Activated naive CD8-positive, alpha-beta T cell treated with anti-CD3 and anti-CD28 coated beads for 36 hours (primary cell): ENCODE measurements at regions not wholly inside any gene's neighbourhood (a gene's known extent, or its start where the extent isn't known, plus 50 kb on each side); places are given as distances from the start of the nearest gene placed in this dataset.

ENCODE experiments used
- DNase-seq: peaks from one replicate; pipeline ENCODE4 v3.0.0; 2021
- H3K27ac Mint-ChIP-seq: one replicate; pipeline ENCODE4 v1.8.0; 2022; ENCODE audit warnings: mild to moderate bottlenecking, moderate library complexity, mixed read lengths
- H3K27me3 Mint-ChIP-seq: one replicate; pipeline ENCODE4 v1.8.0; 2022; ENCODE audit warnings: mild to moderate bottlenecking, mixed read lengths
- H3K36me3 Mint-ChIP-seq: one replicate; pipeline ENCODE4 v1.8.0; 2021; ENCODE audit warnings: mild to moderate bottlenecking, mixed read lengths
- H3K4me1 Mint-ChIP-seq: one replicate; pipeline ENCODE4 v1.8.0; 2021; ENCODE audit warnings: mixed read lengths
- H3K4me3 Mint-ChIP-seq: one replicate; pipeline ENCODE4 v1.8.0; 2022; ENCODE audit warnings: mild to moderate bottlenecking, moderate library complexity, mixed read lengths
- H3K9me3 Mint-ChIP-seq: one replicate; pipeline ENCODE4 v1.8.0; 2022; ENCODE audit warnings: mixed read lengths

DNA sequence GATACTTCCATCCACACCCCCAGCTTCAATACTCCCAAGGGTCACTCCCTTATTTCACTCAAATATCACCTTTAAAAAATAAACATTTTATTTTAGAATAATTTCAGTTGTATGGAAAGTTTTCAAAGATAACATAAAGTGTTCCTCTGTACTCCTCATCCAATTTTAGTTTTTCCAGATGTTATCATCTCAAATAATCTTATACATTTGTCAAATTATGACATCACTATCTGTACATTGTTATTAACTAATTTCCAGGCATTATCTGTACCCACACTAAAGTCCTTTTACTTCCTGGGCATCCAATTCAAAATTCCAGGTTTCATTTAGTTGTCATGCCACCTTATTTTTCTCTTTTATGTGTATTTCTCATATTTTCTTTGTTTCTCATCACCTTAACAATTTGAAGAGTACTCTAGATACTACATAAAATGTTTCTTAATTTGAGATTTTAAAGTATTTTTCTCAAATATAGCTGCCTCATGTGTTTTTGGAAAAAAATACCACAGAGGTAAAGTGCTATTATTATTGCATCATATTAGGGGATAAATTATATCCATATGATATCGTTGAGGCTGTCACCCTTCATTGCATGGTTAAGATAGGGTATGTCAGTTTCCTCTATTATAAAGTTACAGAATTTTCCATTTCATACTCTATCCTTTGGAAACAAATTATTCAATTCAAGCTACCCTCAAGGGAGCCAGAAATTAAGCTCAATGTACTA is 571.0 kb downstream of the SLC6A15 start:
- no peaks in the 10 kb centered on the region for H3K36me3 Mint-ChIP-seq
- H3K4me3 Mint-ChIP-seq, result no peak overlapping the region
- H3K4me1 Mint-ChIP-seq, result no peaks in the 10 kb centered on the region
- H3K27ac Mint-ChIP-seq, result no peak overlapping the region
- no peak for DNase-seq
- H3K27me3 Mint-ChIP-seq, result no peaks in the 10 kb centered on the region
- peaks cover 4% of the 10 kb centered on the region for H3K9me3 Mint-ChIP-seq

DNA sequence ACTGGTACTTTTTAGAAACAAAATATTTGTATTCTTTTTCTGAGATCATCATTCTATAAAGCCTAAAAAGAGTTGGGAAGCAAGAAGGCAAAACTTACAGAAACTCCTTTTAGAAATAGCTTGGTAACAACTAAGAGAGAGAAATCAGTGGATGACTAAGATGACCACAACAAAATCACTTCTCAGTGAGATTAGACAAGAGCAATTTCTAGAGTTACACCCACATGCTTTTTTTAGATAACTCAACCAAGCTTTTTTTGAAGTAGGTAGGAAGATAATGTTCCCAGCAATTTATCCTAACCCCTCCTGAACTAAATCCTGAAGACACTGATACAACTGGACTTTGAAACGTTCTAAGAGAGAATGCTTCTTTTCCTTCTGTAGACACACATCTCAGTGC is 576.4 kb downstream of the SLC6A15 start:
- no peak for DNase-seq
- Mint-ChIP-seq H3K9me3 (peaks cover 4% of the 10 kb centered on the region), H3K36me3 (no peaks in the 10 kb centered on the region), H3K27ac (no peak overlapping the region), H3K4me3 (no peak overlapping the region), H3K27me3 (no peaks in the 10 kb centered on the region), H3K4me1 (no peaks in the 10 kb centered on the region)

DNA sequence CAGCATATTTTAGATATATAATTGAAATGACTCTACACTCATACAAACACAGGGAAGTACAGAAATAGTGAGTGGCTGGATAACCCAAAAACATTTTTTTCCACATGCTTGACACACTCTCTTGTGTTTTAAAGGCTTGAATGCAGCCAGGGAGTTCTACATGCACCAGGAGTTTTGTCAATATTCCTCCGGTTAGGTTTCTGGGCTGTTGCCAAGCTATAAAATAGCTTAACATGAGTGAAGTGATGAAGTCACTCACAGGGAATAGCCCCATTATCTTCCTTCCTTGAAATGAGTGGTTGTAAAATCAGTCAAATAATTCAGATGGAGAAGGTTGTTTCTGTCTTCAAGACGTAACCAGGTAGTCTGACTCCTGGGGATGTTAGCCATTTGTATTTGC is 582.7 kb downstream of the SLC6A15 start:
- H3K27ac Mint-ChIP-seq, result no peak overlapping the region
- DNase-seq, result no peak
- no peaks in the 10 kb centered on the region for H3K9me3 Mint-ChIP-seq
- no peaks in the 10 kb centered on the region for H3K4me1 Mint-ChIP-seq
- no peaks in the 10 kb centered on the region for H3K27me3 Mint-ChIP-seq
- H3K4me3 Mint-ChIP-seq, result no peak overlapping the region
- H3K36me3 Mint-ChIP-seq, result no peaks in the 10 kb centered on the region

DNA sequence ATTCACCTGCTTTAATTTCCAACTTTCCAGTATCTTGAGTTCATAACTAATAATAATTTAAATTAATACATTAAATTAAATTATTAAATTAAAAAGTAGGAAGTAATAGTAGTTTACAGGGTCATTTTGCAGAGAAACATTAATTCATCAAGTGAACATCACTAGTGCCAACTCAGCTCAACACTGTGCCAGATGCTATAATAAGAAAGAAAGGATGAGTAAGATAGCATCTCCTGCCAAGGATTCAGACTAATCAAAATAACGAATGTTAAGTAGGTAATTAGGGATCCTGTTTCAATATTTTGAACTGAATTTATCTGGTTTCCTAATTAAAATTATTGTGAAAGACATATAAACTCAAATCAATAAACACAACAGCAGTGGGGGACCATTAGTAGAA is 596.7 kb downstream of the SLC6A15 start:
- H3K9me3 Mint-ChIP-seq, result peaks cover 4% of the 10 kb centered on the region
- H3K27me3 Mint-ChIP-seq, result no peaks in the 10 kb centered on the region
- H3K27ac Mint-ChIP-seq, result no peak overlapping the region
- H3K4me1 Mint-ChIP-seq, result no peaks in the 10 kb centered on the region
- H3K4me3 Mint-ChIP-seq, result no peak overlapping the region
- DNase-seq, result no peak
- H3K36me3 Mint-ChIP-seq, result no peaks in the 10 kb centered on the region

DNA sequence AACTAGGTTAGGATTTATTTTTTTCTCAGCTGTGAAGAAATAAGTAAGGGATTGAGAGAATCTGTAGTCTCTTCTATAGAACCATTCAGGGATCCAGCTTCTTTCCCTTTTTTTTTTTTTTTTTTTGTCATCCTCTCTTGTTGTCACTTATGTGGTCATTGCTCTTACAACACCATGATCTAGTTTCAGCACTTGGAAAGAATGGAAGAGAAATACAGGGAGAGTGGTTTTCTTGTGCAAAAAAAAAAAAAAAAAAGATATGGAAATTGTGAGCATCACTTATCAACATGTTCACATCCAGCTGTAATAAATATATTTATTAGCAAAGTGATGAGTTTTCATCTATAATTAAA is 599.3 kb downstream of the SLC6A15 start:
- no peak overlapping the region for H3K27ac Mint-ChIP-seq
- H3K4me3 Mint-ChIP-seq, result no peak overlapping the region
- no peaks in the 10 kb centered on the region for H3K27me3 Mint-ChIP-seq
- H3K9me3 Mint-ChIP-seq, result peaks cover 2% of the 10 kb centered on the region
- DNase-seq, result no peak
- H3K36me3 Mint-ChIP-seq, result no peaks in the 10 kb centered on the region
- no peaks in the 10 kb centered on the region for H3K4me1 Mint-ChIP-seq

DNA sequence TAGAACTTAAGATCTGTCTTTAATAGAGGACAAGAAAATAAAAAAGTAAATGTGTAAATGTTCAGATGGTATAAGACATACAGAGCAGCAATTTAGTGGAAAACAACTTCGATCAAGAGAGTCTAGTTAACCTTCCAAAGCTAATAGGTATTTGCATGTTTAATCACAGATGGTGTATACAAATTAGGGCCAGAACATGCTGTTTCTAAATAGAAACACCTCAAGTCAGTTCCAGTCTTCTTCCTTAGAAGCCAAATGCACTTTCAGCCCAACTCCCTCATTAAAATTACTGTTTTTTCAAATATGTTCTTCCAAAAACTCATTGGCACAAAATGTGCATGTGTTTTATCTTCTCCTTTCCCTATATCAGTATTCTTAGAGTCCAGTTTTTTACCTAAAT is 604.4 kb downstream of the SLC6A15 start:
- Mint-ChIP-seq H3K36me3 (no peaks in the 10 kb centered on the region), H3K4me1 (no peaks in the 10 kb centered on the region), H3K27ac (no peak overlapping the region), H3K9me3 (peaks cover 5% of the 10 kb centered on the region), H3K4me3 (no peak overlapping the region), H3K27me3 (no peaks in the 10 kb centered on the region)
- DNase-seq, result no peak

DNA sequence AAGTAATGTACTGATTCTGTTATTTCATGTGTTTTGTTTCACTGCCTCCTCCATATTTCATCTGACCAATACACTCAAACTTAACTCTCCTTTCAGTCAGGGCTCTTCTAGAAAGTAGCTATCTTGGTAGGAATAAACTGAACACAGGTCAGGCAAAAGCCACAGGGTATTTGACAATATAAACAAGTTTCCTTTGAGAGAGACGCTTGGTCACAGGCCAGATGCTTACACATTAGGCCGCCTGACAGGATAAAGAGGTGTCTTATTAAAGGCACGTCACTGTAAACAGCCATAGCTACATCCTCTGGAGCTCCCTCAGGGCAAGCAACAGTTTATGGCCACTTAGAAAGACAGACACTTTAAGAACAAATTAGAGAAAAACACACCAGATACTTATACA is 607.5 kb downstream of the SLC6A15 start:
- Mint-ChIP-seq H3K36me3 (no peaks in the 10 kb centered on the region), H3K27ac (no peak overlapping the region), H3K9me3 (peaks cover 3% of the 10 kb centered on the region), H3K27me3 (no peaks in the 10 kb centered on the region), H3K4me1 (no peaks in the 10 kb centered on the region), H3K4me3 (no peak overlapping the region)
- no peak for DNase-seq

DNA sequence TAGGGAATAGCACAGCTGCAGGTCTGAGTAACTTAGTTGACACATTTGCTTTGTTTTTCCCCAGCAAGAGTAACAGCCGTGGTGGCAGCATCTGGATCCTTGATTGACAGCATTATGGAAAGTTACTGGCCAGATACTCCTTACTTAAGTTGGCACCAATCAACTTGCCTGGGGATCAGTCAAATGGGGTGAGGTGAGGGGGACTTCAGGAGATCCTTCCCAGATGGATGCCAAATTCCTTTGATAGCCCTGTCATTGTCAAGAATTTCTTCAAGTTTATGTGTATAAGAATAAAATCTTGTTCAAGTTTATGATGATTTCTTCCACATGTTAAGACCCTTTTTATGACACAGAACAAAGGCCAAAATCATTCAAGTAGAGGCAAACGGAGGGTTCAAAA is 618.4 kb downstream of the SLC6A15 start:
- Mint-ChIP-seq H3K4me1 (no peaks in the 10 kb centered on the region), H3K4me3 (no peak overlapping the region), H3K9me3 (no peaks in the 10 kb centered on the region), H3K36me3 (no peaks in the 10 kb centered on the region), H3K27me3 (no peaks in the 10 kb centered on the region), H3K27ac (no peak overlapping the region)
- DNase-seq, result no peak

DNA sequence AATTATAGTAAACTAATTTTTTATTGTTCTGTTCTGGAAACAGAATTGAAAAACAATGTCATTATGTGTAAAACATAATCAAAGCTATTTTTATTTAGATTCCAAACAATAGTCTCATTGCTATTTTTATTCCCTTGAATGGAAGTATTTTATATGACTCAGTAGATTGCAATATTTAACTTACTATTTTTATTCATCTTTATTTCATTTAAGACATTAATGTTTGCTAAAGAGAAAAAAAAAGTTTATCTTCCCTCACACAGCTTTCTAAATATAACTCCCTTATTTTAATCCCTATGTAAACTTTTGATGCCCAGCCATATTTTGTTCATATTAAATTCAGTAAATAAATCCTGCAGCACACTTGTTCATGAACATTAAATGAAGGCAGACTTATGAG is 622.4 kb downstream of the SLC6A15 start:
- Mint-ChIP-seq H3K27me3 (no peaks in the 10 kb centered on the region), H3K4me3 (no peak overlapping the region), H3K27ac (no peak overlapping the region), H3K9me3 (no peaks in the 10 kb centered on the region), H3K36me3 (no peaks in the 10 kb centered on the region), H3K4me1 (no peaks in the 10 kb centered on the region)
- DNase-seq, result no peak

DNA sequence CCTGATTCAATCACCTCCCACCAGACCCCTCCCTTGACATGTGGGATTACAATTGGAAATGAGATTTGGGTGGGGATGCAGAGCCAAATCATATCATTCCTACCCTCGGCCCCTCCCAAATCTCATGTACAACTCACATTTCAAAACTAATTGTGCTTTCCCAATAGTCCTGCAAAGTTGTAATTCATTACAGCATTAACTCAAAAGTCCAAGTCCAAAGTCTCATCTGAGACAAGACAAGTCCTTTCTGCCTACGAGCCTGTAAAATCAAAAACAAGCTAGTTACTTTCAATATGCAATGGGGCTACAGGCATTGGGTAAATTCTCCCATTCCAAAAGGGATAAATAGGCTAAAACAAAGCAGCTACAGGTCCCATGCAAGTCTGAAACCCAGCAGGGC is 634.6 kb downstream of the SLC6A15 start:
- Mint-ChIP-seq H3K4me1 (no peaks in the 10 kb centered on the region), H3K27ac (no peak overlapping the region), H3K27me3 (no peaks in the 10 kb centered on the region), H3K9me3 (no peaks in the 10 kb centered on the region), H3K4me3 (no peak overlapping the region), H3K36me3 (no peaks in the 10 kb centered on the region)
- DNase-seq, result no peak

DNA sequence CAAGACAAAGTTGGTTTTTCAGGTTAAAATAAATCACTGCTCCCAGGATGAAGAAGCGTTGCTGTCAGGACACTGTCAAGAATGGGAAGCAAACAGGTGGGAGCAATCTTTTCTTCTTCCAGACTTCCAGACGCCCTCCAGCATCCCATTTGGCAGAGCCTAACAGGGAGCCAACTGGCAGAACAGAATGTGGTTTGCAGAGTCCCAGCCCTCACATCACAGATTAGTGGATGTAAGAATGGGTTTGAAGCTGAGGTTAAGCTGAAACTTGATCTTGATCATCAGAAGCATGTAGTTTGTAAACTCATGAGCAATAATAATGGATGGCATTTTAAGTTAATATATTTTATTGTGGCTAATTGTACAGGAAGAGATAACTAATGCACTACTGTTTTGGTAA is 636.4 kb downstream of the SLC6A15 start:
- Mint-ChIP-seq H3K4me1 (no peaks in the 10 kb centered on the region), H3K27me3 (no peaks in the 10 kb centered on the region), H3K36me3 (no peaks in the 10 kb centered on the region), H3K9me3 (peaks cover 1% of the 10 kb centered on the region), H3K4me3 (no peak overlapping the region), H3K27ac (no peak overlapping the region)
- no peak for DNase-seq

DNA sequence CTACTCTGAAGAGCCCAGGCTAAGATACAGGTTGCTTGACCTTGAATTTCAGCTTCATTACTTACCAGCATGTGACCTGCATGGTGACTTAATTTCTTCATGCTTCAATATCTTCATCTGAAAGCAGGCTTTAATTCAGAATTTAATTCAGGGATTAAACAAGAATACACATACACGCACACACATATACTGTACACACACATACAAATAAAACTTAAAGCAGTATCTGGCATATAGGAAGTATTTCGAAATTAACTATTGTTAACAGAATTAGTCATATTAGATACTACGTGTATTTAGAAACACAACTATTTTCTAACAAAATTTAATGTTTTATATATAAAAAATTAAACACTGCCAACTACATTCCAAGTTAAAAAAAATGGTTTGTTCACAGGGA is 640.3 kb downstream of the SLC6A15 start:
- DNase-seq, result no peak
- no peaks in the 10 kb centered on the region for H3K36me3 Mint-ChIP-seq
- no peak overlapping the region for H3K4me3 Mint-ChIP-seq
- H3K9me3 Mint-ChIP-seq, result peaks cover 1% of the 10 kb centered on the region
- H3K27me3 Mint-ChIP-seq, result no peaks in the 10 kb centered on the region
- no peak overlapping the region for H3K27ac Mint-ChIP-seq
- no peaks in the 10 kb centered on the region for H3K4me1 Mint-ChIP-seq

DNA sequence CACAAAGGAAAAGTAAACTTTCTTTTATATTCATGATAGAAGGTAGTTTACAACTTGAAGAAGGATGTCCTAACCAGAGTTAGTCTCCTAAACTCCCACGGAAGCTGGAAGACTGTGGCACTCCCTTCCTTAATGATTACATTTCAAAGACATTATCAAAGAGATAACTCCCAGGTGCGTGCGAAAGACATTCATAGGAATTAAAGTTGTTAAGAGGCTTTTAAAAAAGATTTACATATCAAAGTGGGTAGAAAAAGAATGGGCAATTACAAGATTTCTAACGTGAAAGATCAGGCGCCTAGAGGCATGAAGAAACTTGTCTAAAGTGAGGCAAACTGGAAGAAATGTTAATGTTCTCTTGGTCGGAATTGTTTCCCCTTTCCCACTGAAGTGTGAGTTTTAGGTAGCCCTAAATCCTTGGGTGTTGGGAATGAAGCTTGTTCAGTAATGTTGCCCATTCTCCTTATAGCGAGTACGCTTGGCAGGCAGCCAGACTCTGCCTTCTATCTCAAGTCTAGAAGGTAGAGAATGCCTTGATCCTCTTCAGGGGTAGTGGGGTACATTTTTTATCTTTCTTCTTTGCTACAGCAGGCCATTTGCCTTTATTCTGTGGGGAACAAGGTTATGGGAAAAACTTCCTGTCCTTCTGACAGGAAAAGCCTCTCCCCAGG is 642.0 kb downstream of the SLC6A15 start:
- H3K36me3 Mint-ChIP-seq, result no peaks in the 10 kb centered on the region
- H3K27me3 Mint-ChIP-seq, result no peaks in the 10 kb centered on the region
- DNase-seq, result no peak
- H3K4me3 Mint-ChIP-seq, result no peak overlapping the region
- H3K4me1 Mint-ChIP-seq, result no peaks in the 10 kb centered on the region
- peaks cover 1% of the 10 kb centered on the region for H3K9me3 Mint-ChIP-seq
- no peak overlapping the region for H3K27ac Mint-ChIP-seq

DNA sequence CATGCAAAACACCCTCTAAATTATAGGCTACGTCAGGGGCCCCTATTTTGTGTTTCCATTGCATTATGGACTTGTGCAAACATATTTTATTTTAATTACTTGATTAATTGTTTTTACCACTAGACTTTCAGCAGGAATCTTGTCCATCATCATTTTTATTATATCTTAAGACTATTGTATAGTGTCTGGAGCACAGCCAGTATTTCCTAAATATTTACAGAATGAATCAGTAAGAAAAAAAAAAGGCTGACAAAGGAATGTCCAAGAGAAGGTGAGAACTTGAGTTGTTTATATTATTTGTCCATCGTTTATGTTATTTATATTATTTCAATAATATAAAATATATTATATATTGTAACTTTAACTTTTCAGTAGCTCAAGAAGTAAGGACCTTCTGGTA is 664.7 kb downstream of the SLC6A15 start:
- Mint-ChIP-seq H3K4me3 (no peak overlapping the region), H3K27me3 (no peaks in the 10 kb centered on the region), H3K36me3 (no peaks in the 10 kb centered on the region), H3K27ac (no peak overlapping the region), H3K9me3 (peaks cover 2% of the 10 kb centered on the region), H3K4me1 (no peaks in the 10 kb centered on the region)
- DNase-seq, result no peak

DNA sequence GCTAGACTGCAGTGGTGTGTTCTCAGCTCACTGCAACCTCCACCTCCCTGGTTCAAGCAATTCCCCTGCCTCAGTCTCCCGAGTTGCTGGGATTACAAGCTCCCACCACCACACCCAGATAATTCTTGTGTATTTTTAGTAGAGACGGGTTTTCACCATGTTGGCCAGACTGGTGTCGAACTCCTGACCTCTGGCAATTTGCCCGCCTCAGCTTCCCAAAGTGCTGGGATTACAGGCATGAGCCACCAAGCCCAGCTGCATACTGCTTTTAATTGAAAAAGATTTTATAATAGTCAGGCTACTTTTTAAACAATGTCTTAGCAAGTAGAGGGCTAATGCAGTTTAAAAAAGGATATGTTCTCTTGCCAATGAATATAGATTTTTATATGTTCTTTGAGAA is 668.9 kb downstream of the SLC6A15 start:
- H3K4me1 Mint-ChIP-seq, result no peaks in the 10 kb centered on the region
- H3K27ac Mint-ChIP-seq, result no peak overlapping the region
- H3K4me3 Mint-ChIP-seq, result no peak overlapping the region
- H3K27me3 Mint-ChIP-seq, result no peaks in the 10 kb centered on the region
- H3K36me3 Mint-ChIP-seq, result no peaks in the 10 kb centered on the region
- peaks cover 2% of the 10 kb centered on the region for H3K9me3 Mint-ChIP-seq
- DNase-seq, result no peak

DNA sequence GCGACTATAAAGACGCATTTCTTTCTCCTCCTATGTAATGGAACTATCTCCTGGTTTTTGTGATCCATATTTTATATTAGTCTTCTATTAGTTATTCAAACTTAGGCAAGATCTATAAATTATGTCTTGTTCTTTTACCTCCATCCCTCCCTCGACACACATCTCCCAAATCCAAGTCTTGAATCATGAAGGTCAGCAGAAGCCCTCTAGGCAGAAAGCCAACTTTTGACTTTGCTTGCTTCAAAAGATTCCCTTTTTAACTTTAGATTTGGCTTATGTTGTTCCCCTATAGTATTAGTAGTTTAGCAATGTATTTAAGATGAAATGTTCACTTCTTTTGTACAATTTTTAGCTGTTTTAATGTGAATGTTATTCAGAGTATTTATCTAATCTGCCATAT is 689.8 kb downstream of the SLC6A15 start:
- no peak for DNase-seq
- no peaks in the 10 kb centered on the region for H3K36me3 Mint-ChIP-seq
- no peaks in the 10 kb centered on the region for H3K27me3 Mint-ChIP-seq
- H3K27ac Mint-ChIP-seq, result no peak overlapping the region
- H3K9me3 Mint-ChIP-seq, result no peaks in the 10 kb centered on the region
- H3K4me1 Mint-ChIP-seq, result no peaks in the 10 kb centered on the region
- H3K4me3 Mint-ChIP-seq, result no peak overlapping the region
